ENCODE measurements at regions not wholly inside any gene's neighbourhood (a gene's known extent, or its start where the extent isn't known, plus 50 kb on each side); places are given as distances from the start of the nearest gene placed in this dataset.

DNA sequence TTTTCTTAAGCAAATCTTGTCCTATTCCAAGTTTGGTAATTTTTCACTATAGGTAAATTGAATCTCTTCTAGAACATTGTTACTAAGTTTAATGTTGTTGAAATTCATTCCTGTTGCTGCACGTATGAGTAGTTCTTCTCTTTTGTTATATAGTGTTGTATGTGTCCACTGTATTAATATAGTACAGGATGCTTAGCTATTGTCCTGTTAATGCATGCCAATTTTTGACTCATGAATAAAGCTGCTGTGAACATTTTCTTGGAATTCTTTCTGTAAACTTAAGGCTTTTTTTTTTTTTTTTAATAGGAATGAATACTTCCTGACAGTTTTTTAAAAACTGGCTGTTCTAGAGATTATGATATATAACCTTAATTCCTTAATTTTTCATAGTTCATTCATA is 326.9 kb downstream of the SLC4A3 start:
- no peak overlapping the region for H3K27ac ChIP-seq
- H3K36me3 ChIP-seq = no peaks in the 10 kb centered on the region
- DNase-seq = no peak
- no peak overlapping the region for H3K4me3 ChIP-seq
- 72 to 84% (median 77%) methylated on average over 1 of the region's 1 CpG for WGBS, 5 donors
- no peaks in the 10 kb centered on the region for H3K4me1 ChIP-seq
- intact Hi-C loops (cut with DNase I; ENCODE audit: low total_unique reads) = no loop called here
- H3K9me3 ChIP-seq = peaks cover 0 to 26% (median 12%) of the 10 kb centered on the region in 8 donors
- H3K27me3 ChIP-seq (replicated peaks in 1 of 7) = no peaks in the 10 kb centered on the region
- no peak for TF ChIP-seq POLR2AphosphoS5 (IDR thresholded peaks at IDR 0.05)
- TF ChIP-seq, protein P1, sequence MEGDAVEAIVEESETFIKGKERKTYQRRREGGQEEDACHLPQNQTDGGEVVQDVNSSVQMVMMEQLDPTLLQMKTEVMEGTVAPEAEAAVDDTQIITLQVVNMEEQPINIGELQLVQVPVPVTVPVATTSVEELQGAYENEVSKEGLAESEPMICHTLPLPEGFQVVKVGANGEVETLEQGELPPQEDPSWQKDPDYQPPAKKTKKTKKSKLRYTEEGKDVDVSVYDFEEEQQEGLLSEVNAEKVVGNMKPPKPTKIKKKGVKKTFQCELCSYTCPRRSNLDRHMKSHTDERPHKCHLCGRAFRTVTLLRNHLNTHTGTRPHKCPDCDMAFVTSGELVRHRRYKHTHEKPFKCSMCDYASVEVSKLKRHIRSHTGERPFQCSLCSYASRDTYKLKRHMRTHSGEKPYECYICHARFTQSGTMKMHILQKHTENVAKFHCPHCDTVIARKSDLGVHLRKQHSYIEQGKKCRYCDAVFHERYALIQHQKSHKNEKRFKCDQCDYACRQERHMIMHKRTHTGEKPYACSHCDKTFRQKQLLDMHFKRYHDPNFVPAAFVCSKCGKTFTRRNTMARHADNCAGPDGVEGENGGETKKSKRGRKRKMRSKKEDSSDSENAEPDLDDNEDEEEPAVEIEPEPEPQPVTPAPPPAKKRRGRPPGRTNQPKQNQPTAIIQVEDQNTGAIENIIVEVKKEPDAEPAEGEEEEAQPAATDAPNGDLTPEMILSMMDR (IDR thresholded peaks at IDR 0.05 in 8 of 11, conservative IDR thresholded peaks at IDR 0.05 in 3 of 11) = no peak
- no peak for TF ChIP-seq POLR2A (IDR thresholded peaks at IDR 0.05)

DNA sequence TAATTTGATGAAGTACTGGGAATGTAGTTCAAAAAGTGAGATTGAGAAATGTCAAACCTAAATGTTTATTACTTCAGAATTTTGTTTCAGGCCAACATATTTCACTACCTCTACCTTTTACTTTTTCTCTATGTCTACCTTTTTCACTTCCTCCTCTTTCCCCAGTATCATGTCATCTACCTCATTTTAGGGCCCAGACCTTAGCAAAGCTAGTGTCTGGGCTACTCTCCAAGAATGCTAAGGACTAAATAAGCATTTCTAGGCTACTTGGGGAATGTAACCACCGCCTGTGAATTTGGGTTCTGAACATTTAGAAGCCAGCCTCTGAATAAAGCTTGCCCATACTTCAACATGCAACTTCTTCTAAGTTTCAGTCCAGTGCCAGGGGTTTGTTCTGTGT is 330.4 kb downstream of the SLC4A3 start:
- intact Hi-C loops (cut with DNase I; ENCODE audit: low total_unique reads) = no loop called here
- no peak overlapping the region for H3K27ac ChIP-seq
- no peak overlapping the region for H3K4me3 ChIP-seq
- DNase-seq = no peak
- H3K4me1 ChIP-seq = no peaks in the 10 kb centered on the region
- 0 to 70% (median 23%) methylated on average over 1 of the region's 1 CpG for WGBS, 5 donors
- no peaks in the 10 kb centered on the region for H3K36me3 ChIP-seq
- no peaks in the 10 kb centered on the region for H3K27me3 ChIP-seq (replicated peaks in 1 of 7)
- peaks cover 0 to 26% (median 12%) of the 10 kb centered on the region in 8 donors for H3K9me3 ChIP-seq
- TF ChIP-seq POLR2AphosphoS5 (IDR thresholded peaks at IDR 0.05) (no peak), POLR2A (IDR thresholded peaks at IDR 0.05) (no peak)
- TF ChIP-seq, protein P1 (IDR thresholded peaks at IDR 0.05 in 8 of 11, conservative IDR thresholded peaks at IDR 0.05 in 3 of 11) = no peak

DNA sequence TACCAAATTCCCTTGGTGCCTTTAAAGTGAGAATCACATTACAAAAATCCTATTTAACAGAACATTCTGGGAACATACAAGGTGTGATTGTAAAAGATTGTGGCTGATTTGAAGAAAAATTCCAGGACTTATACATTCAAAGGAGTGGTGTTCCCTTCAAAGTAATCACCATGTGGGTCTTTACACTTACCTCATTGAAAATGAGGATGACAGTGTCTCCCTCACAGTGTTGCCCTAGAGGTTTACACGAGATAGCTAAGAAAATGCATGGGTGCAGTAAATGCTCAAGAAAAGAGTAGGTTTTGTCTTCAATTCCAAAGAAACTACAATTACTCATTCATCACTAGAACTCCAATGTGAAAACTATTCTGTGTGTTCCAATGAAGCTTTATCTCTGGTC is 331.5 kb downstream of the SLC4A3 start:
- H3K4me3 ChIP-seq = no peak overlapping the region
- H3K4me1 ChIP-seq = no peaks in the 10 kb centered on the region
- no peaks in the 10 kb centered on the region for H3K36me3 ChIP-seq
- DNase-seq = no peak
- intact Hi-C loops (cut with DNase I; ENCODE audit: low total_unique reads) = no loop called here
- 55 to 78% (median 66%) methylated on average over 1 of the region's 1 CpG for WGBS, 5 donors
- H3K27ac ChIP-seq = no peak overlapping the region
- no peak for TF ChIP-seq POLR2AphosphoS5 (IDR thresholded peaks at IDR 0.05)
- no peak for TF ChIP-seq POLR2A (IDR thresholded peaks at IDR 0.05)
- TF ChIP-seq, protein P1 (IDR thresholded peaks at IDR 0.05 in 8 of 11, conservative IDR thresholded peaks at IDR 0.05 in 3 of 11) = no peak
- H3K9me3 ChIP-seq = peaks cover 0 to 26% (median 12%) of the 10 kb centered on the region in 8 donors
- no peaks in the 10 kb centered on the region for H3K27me3 ChIP-seq (replicated peaks in 1 of 7)

DNA sequence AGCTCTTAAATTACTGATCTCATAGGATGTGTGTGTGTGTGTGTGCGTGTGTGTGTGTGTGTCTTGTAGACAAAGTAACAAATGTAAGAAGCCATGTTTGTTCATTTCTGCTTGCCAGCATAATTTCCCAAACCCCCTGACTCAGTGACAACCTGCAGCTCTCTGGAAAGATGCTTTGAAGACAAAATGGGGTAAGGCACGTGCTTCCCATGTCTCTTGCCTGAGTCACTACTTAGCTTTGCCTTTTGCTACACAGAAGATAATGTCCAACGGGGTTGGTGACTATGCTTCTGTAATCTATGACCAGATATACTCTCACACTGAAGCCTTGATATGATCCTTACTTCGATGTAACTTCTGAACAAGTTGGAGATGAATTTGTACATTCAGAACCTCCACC is 332.0 kb downstream of the SLC4A3 start:
- Histone ChIP-seq H3K4me3 (no peak overlapping the region), H3K27me3 (replicated peaks in 1 of 7) (no peaks in the 10 kb centered on the region), H3K9me3 (peaks cover 0 to 26% (median 12%) of the 10 kb centered on the region in 8 donors), H3K36me3 (no peaks in the 10 kb centered on the region), H3K4me1 (no peaks in the 10 kb centered on the region), H3K27ac (no peak overlapping the region)
- intact Hi-C loops (cut with DNase I; ENCODE audit: low total_unique reads) = no loop called here
- no peak for DNase-seq
- TF ChIP-seq, protein P1 (IDR thresholded peaks at IDR 0.05 in 8 of 11, conservative IDR thresholded peaks at IDR 0.05 in 3 of 11) = no peak
- TF ChIP-seq POLR2A (IDR thresholded peaks at IDR 0.05) = no peak
- no peak for TF ChIP-seq POLR2AphosphoS5 (IDR thresholded peaks at IDR 0.05)
- 53 to 82% (median 60%) methylated on average over 4 of the region's 4 CpGs for WGBS, 5 donors
